Endothelial cell of umbilical vein (primary cell): ENCODE measurements at regions not wholly inside any gene's neighbourhood (a gene's known extent, or its start where the extent isn't known, plus 50 kb on each side); places are given as distances from the start of the nearest gene placed in this dataset.

Source experiments
- BruUV-seq: library from RNA; stranded (reverse); fragments of 400-500 nt; replicated peaks from 2 replicates; lab custom pipeline; 2021; lab: Mats Ljungman, UMichigan
- CTCF ChIA-PET: fragments of 300-600, 350-600 bp; sonication (Branson Sonifier 250); formaldehyde crosslinking; loops from one replicate; lab custom pipeline; 2021; ENCODE audit warnings: antibody characterized with exemption, inconsistent platforms; lab: Charles Lee
- POLR2A ChIA-PET: fragments of 300-600, 350-600 bp; sonication (Branson Sonifier 250); formaldehyde crosslinking; loops from one replicate; lab custom pipeline; 2021; ENCODE audit warnings: antibody characterized with exemption, inconsistent platforms; lab: Charles Lee
- DNase-seq: peaks from one replicate; pipeline ENCODE4 v3.0.0-alpha.2; 2011; ENCODE audit warnings: low read depth, low spot score
- FAIRE-seq: peaks from 2 replicates; lab custom pipeline; 2011; peaks lifted over from hg19 to GRCh38; lab: Jason Lieb, UNC
- H2AFZ ChIP-seq: 2 replicates; pipeline ENCODE4 v1.6.0; 2012; ENCODE audit warnings: low read depth, low read length, control low read depth, inconsistent platforms
- H3K27ac ChIP-seq: 2 replicates; pipeline ENCODE4 v1.5.1; 2011; ENCODE audit warnings: low read depth, mild to moderate bottlenecking, control low read depth, low read length, moderate library complexity; ENCODE audit not compliant: insufficient read depth
- H3K27me3 ChIP-seq, 2 experiments: 2 replicates each; pipeline versions ENCODE4 v1.6.0 to v1.6.1; 2011; ENCODE audit warnings: low read length in 2 of 2, mixed read lengths in 1 of 2; ENCODE audit not compliant: control insufficient read depth in 2 of 2, insufficient read depth in 2 of 2
- H3K36me3 ChIP-seq, 2 experiments: 2 replicates in 1 of 2; 3 replicates in 1 of 2; pipeline ENCODE4 v1.5.1; 2011; ENCODE audit warnings: low read length in 2 of 2, mild to moderate bottlenecking in 1 of 2, moderate library complexity in 1 of 2; ENCODE audit not compliant: control insufficient read depth in 2 of 2, insufficient read depth in 2 of 2; ENCODE audit errors: extremely low read depth in 1 of 2
- H3K4me1 ChIP-seq: 3 replicates; pipeline ENCODE4 v1.5.1; 2011; ENCODE audit warnings: mild to moderate bottlenecking, low read length; ENCODE audit not compliant: control insufficient read depth, insufficient read depth; ENCODE audit errors: extremely low read depth
- H3K4me2 ChIP-seq: 2 replicates; pipeline ENCODE4 v1.6.1; 2011; ENCODE audit warnings: low read length, control low read depth, mixed read lengths; ENCODE audit not compliant: insufficient read depth
- H3K4me3 ChIP-seq, 3 experiments: fragments of 200-600 bp in 1 of 3; sonication (generic), shearing (Covaris generic) in 1 of 3; replicated peaks in 1 of 3; 2 replicates each; pipeline ENCODE4 v1.5.1; 2011 to 2016; ENCODE audit warnings: control low read depth in 3 of 3, low read length in 3 of 3, mild to moderate bottlenecking in 2 of 3, inconsistent platforms in 1 of 3, low read depth in 1 of 3, moderate library complexity in 1 of 3; ENCODE audit not compliant: insufficient read depth in 1 of 3
- H3K79me2 ChIP-seq: 2 replicates; pipeline ENCODE4 v1.6.0; 2012; ENCODE audit warnings: low read length, inconsistent platforms; ENCODE audit not compliant: control insufficient read depth, insufficient read depth
- H3K9ac ChIP-seq: replicated peaks from 2 replicates; pipeline ENCODE3; 2011; ENCODE audit warnings: low read length, control low read depth; ENCODE audit not compliant: insufficient read depth; ENCODE audit errors: extremely low read depth
- H3K9me1 ChIP-seq: replicated peaks from 3 replicates; pipeline ENCODE4 v1.6.0; 2011; ENCODE audit warnings: mild to moderate bottlenecking, low read length; ENCODE audit not compliant: control insufficient read depth, insufficient read depth; ENCODE audit errors: extremely low read depth
- H3K9me3 ChIP-seq: replicated peaks from 2 replicates; pipeline ENCODE4 v1.5.1; 2012; ENCODE audit warnings: low read length, inconsistent platforms; ENCODE audit not compliant: control insufficient read depth, insufficient read depth
- H4K20me1 ChIP-seq: replicated peaks from 2 replicates; pipeline ENCODE3; 2011; ENCODE audit warnings: mild to moderate bottlenecking, low read length; ENCODE audit not compliant: control insufficient read depth, insufficient read depth; ENCODE audit errors: extremely low read depth
- CTCF ChIP-seq, 2 donors: IDR thresholded peaks; 1 replicate in 1 of 2; 2 replicates in 1 of 2; pipeline ENCODE4 v1.5.1; 2011; ENCODE audit warnings: low read length in 2 of 2, mild to moderate bottlenecking in 2 of 2, moderate library complexity in 2 of 2, control low read depth in 1 of 2, inconsistent platforms in 1 of 2, low read depth in 1 of 2; ENCODE audit not compliant: insufficient read depth in 1 of 2; ENCODE audit errors: extremely low read depth in 1 of 2
- EZH2 ChIP-seq: IDR thresholded peaks from 2 replicates; pipeline ENCODE4 v1.6.1; 2012; ENCODE audit warnings: borderline replicate concordance, low read depth, mild to moderate bottlenecking, moderate library complexity, low read length, inconsistent platforms; ENCODE audit not compliant: severe bottlenecking
- FOS ChIP-seq: IDR thresholded peaks from 2 replicates; pipeline ENCODE4 v1.6.1; 2011; ENCODE audit warnings: mild to moderate bottlenecking, low read length, moderate library complexity, borderline replicate concordance; ENCODE audit not compliant: insufficient read depth
- GATA2 ChIP-seq: IDR thresholded peaks from 2 replicates; pipeline ENCODE4 v1.7.0; 2011; ENCODE audit warnings: low read depth, mild to moderate bottlenecking, moderate library complexity, mixed read lengths, low read length; ENCODE audit not compliant: insufficient read length, insufficient read depth
- JUN ChIP-seq: IDR thresholded peaks from 2 replicates; pipeline ENCODE4 v1.6.1; 2011; ENCODE audit warnings: borderline replicate concordance, low read depth; ENCODE audit not compliant: insufficient read length, insufficient read depth
- MAX ChIP-seq: IDR thresholded peaks from 2 replicates; pipeline ENCODE4 v1.6.1; 2011; ENCODE audit not compliant: insufficient read depth, insufficient read length
- MYC ChIP-seq: IDR thresholded peaks from one replicate; pipeline ENCODE4 v1.6.1; 2011; ENCODE audit warnings: mild to moderate bottlenecking, low read depth, low read length
- POLR2A ChIP-seq: IDR thresholded peaks from 2 replicates; pipeline ENCODE4 v1.6.1; 2012; ENCODE audit warnings: low read depth, mild to moderate bottlenecking, control low read depth, low read length
- POLR2AphosphoS5 ChIP-seq: IDR thresholded peaks from 2 replicates; pipeline ENCODE4 v1.6.1; 2012; ENCODE audit warnings: low read depth, mild to moderate bottlenecking, control low read depth, low read length, moderate library complexity; ENCODE audit not compliant: insufficient read depth
- dilution Hi-C: fragments of 300-500 bp; cut with MboI; formaldehyde crosslinking; loops from one replicate; pipeline ENCODE4 v1.15.0; 2019; ENCODE audit warnings: low sequenced_read_pairs; ENCODE audit not compliant: extremely low pct_ligation_motif_present
- intact Hi-C: fragments of 100-400 bp; cut with micrococcal nuclease; formaldehyde crosslinking; loops from one replicate; pipeline ENCODE4 v1.10.0; 2022

GRCh38 chr9:95666096-95666784 lies 149.5 kb upstream of the PTCH1 start:
- FAIRE-seq = no peak
- intact Hi-C loops = no loop called here
- no peak overlapping the region for H3K9ac ChIP-seq
- no peak overlapping the region for H3K27ac ChIP-seq
- H3K9me3 ChIP-seq = no peaks in the 10 kb centered on the region
- no peaks in the 10 kb centered on the region for H3K36me3 ChIP-seq
- peaks cover 0 to 8% of the 10 kb centered on the region in 2 experiments for H3K27me3 ChIP-seq
- no peaks in the 10 kb centered on the region for H3K79me2 ChIP-seq
- no peak overlapping the region for H3K4me3 ChIP-seq
- no peaks in the 10 kb centered on the region for H3K4me1 ChIP-seq
- H3K9me1 ChIP-seq = no peaks in the 10 kb centered on the region
- dilution Hi-C loops = no loop called here
- no peaks in the 10 kb centered on the region for H4K20me1 ChIP-seq
- H3K4me2 ChIP-seq = no peak overlapping the region
- ChIA-PET POLR2A (no interaction called here), CTCF (no interaction called here)
- TF ChIP-seq FOS (no peak), GATA2 (no peak), POLR2A (no peak), CTCF (IDR thresholded peaks at IDR 0.05; ENCODE audit: extremely low read depth in 1 of 2, insufficient read depth in 1 of 2, low read depth in 1 of 2, low read length in 2 of 2) (no peak), POLR2AphosphoS5 (no peak), MYC (no peak)
- H2AFZ ChIP-seq = no peak overlapping the region
- DNase-seq = no peak
- no TSS peak for BruUV-seq

- Histone ChIP-seq H3K9ac (no peak overlapping the region), H3K79me2 (no peaks in the 10 kb centered on the region), H4K20me1 (no peaks in the 10 kb centered on the region), H3K4me1 (no peaks in the 10 kb centered on the region), H3K9me3 (no peaks in the 10 kb centered on the region), H3K9me1 (no peaks in the 10 kb centered on the region), H2AFZ (no peak overlapping the region), H3K27ac (no peak overlapping the region), H3K27me3 (peaks cover 3 to 4% of the 10 kb centered on the region in 2 experiments), H3K36me3 (no peaks in the 10 kb centered on the region), H3K4me2 (no peak overlapping the region), H3K4me3 (no peak overlapping the region)
- DNase-seq = no peak
- ChIA-PET POLR2A (no interaction called here), CTCF (no interaction called here)
- FAIRE-seq = no peak
- intact Hi-C loops = no loop called here
- dilution Hi-C loops = no loop called here
- BruUV-seq = no TSS peak
- no peak for TF ChIP-seq POLR2AphosphoS5
- no peak for TF ChIP-seq JUN
- no peak for TF ChIP-seq EZH2
- no peak for TF ChIP-seq CTCF (IDR thresholded peaks at IDR 0.05; ENCODE audit: extremely low read depth in 1 of 2, insufficient read depth in 1 of 2, low read depth in 1 of 2, low read length in 2 of 2)
- TF ChIP-seq MAX = no peak
- TF ChIP-seq POLR2A = no peak
- TF ChIP-seq GATA2 = no peak
- no peak for TF ChIP-seq MYC
- no peak for TF ChIP-seq FOS
These were observed 136.5 kb upstream of the PTCH1 start for GRCh38 chr9:95653246-95653645.
